Duodenal mucosa (tissue), 2 donors: ENCODE measurements at regions not wholly inside any gene's neighbourhood (a gene's known extent, or its start where the extent isn't known, plus 50 kb on each side); places are given as distances from the start of the nearest gene placed in this dataset.

ENCODE experiments used
- H3K27ac ChIP-seq: one replicate; pipeline ENCODE4 v1.7.0; 2013; ENCODE audit warnings: low read depth, low read length
- H3K27me3 ChIP-seq, 2 donors: one replicate each; pipeline ENCODE4 v1.7.0; 2013; ENCODE audit warnings: low read length in 2 of 2, control low read depth in 1 of 2; ENCODE audit not compliant: insufficient read depth in 2 of 2, control insufficient read depth in 1 of 2
- H3K36me3 ChIP-seq, 2 donors: one replicate each; pipeline ENCODE4 v1.7.0; 2013; ENCODE audit warnings: low read length in 2 of 2, control low read depth in 1 of 2; ENCODE audit not compliant: insufficient read depth in 2 of 2, control insufficient read depth in 1 of 2
- H3K4me1 ChIP-seq, 2 donors: one replicate each; pipeline ENCODE4 v1.7.0; 2013; ENCODE audit warnings: low read length in 2 of 2, control low read depth in 1 of 2; ENCODE audit not compliant: insufficient read depth in 2 of 2, control insufficient read depth in 1 of 2
- H3K4me3 ChIP-seq, 2 donors: one replicate each; pipeline ENCODE4 v1.7.0; 2013; ENCODE audit warnings: low read length in 2 of 2, low read depth in 1 of 2
- H3K9ac ChIP-seq, 2 donors: one replicate each; pipeline ENCODE4 v1.7.0; 2013; ENCODE audit warnings: low read length in 2 of 2, low read depth in 1 of 2
- H3K9me3 ChIP-seq, 2 donors: one replicate each; pipeline ENCODE4 v1.7.0; 2013; ENCODE audit warnings: low read length in 2 of 2, control low read depth in 1 of 2; ENCODE audit not compliant: control insufficient read depth in 1 of 2

DNA sequence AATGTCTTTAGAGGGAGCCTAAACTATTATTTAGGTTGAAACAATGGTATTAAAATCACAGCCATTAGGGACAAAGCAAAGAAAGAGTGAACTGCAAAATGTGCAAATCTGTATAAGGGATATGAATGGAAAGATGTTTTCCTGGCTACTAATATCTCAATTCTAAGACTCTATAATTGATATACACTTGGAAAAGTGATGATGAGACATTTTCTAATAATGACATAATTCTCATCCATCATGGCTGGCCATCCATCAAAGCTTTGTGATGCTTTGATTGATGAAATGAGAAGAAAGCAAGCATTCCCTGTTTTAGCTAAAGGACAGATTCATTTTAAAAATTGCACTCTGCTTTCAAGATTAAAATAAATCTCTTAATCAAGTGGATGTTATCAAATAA lies 965.5 kb upstream of the IGFBP7 start:
- Histone ChIP-seq H3K4me1 (no peaks in the 10 kb centered on the region), H3K27ac (no peak overlapping the region), H3K27me3 (no peaks in the 10 kb centered on the region)

DNA sequence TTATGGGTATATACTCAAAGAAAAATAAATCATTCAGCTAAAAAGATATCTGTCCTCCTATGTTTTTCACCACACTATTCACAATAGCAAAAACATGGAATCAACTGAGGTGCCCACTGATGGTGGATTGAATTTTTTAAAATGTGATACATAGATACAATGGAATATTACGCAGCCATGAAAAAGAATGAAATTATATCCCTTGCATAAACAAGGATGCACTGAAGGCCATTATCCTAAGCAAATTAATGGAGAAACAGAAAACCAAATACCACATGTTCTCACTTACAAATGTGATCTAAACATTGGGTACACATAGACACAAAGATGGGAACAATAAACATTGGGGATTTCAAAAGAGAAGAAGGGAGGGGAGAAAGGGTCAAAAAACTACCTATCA lies 964.2 kb upstream of the IGFBP7 start:
- H3K27me3 ChIP-seq = no peaks in the 10 kb centered on the region
- H3K36me3 ChIP-seq = no peaks in the 10 kb centered on the region
- H3K27ac ChIP-seq = no peak overlapping the region
- H3K9ac ChIP-seq = no peak overlapping the region
- H3K4me3 ChIP-seq = no peak overlapping the region
- peaks cover 0 to 3% of the 10 kb centered on the region in 2 donors for H3K9me3 ChIP-seq
- H3K4me1 ChIP-seq = no peaks in the 10 kb centered on the region

More for the DNA sequence above, 965.5 kb upstream of the IGFBP7 start:
- Histone ChIP-seq H3K9me3 (peaks cover 0 to 3% of the 10 kb centered on the region in 2 donors), H3K9ac (no peak overlapping the region), H3K36me3 (no peaks in the 10 kb centered on the region), H3K4me3 (no peak overlapping the region)

DNA sequence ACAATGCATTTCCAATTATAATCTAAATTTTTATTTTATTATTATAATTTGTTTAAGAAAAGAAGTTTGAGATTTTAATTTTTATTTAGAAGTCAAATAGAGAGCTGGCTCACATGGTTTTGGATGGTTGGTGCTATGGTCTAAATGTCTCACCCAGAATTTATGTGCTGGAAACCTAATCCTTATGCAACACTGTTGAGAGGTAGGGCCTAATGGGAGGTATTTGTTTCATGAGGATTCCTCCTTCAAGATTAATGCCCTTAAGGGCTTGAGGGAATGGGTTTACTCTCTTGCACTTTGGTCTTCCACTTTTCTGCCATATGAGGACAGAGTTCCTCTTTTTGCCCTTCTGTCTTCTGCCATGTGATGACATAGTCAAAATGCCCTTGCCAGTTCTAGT lies 960.5 kb upstream of the IGFBP7 start:
- no peaks in the 10 kb centered on the region for H3K4me1 ChIP-seq
- H3K9me3 ChIP-seq = peaks cover 0 to 3% of the 10 kb centered on the region in 2 donors
- H3K36me3 ChIP-seq = no peaks in the 10 kb centered on the region
- H3K4me3 ChIP-seq = no peak overlapping the region
- H3K27me3 ChIP-seq = no peaks in the 10 kb centered on the region
- no peak overlapping the region for H3K9ac ChIP-seq
- H3K27ac ChIP-seq = no peak overlapping the region

DNA sequence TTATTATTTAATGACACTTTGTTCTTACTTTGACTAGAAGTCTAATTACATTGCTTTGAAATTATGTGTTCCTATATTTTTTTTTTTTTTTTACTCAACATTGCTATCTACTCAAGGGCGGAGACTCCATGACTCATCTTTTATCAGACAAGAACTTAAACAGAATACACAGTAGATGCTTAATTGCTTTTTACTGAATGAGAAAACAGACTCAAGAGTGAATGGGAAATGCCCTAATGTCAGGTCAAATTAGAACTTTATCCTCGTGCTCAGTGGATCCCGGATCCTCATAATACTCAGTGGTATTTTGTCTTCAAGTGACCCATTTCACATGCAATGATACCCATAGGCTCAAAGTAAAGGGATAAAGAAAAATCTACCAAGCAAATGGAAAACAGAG lies 954.5 kb upstream of the IGFBP7 start:
- H3K36me3 ChIP-seq = no peaks in the 10 kb centered on the region

DNA sequence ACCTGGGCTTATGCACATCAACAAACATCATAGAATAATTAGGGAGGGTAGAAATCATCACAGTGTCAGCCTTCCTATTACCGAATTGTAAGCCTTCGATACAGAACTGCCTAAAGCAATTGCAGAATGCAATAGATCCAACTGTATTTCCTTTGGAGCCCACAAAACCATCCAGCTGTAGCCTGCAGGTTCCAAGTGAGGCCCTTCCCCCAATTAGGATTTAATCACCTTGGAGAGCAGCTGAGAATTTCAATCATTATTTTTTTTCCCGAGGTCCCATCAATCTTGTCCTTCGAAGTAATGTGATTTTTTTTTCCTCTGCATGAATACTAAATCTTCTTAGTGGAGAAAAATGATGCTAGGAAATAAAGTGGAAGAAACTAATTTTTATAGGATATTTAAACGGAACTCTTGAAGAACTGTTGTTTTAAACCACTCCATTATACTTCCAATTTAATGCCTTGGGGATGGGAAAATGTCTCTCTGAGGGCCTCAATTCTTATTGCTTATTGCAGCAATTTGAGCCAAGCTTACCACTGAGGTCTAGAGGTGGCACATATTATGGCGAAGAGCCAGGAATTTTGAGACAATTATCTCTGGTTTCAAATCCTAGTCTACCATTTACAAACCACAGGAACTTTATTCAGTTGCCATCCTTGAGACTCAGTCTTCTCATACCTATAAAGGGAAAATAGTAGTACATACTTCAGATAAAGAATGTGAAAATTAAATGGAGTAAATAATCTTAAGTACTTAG lies 953.4 kb upstream of the IGFBP7 start:
- H3K9me3 ChIP-seq = peaks cover 0 to 7% of the 10 kb centered on the region in 2 donors
- H3K36me3 ChIP-seq = no peaks in the 10 kb centered on the region
- H3K4me3 ChIP-seq = no peak overlapping the region
- no peaks in the 10 kb centered on the region for H3K27me3 ChIP-seq
- no peak overlapping the region for H3K27ac ChIP-seq
- no peaks in the 10 kb centered on the region for H3K4me1 ChIP-seq
- H3K9ac ChIP-seq = no peak overlapping the region

More for the DNA sequence above, 954.5 kb upstream of the IGFBP7 start:
- no peaks in the 10 kb centered on the region for H3K9me3 ChIP-seq
- no peaks in the 10 kb centered on the region for H3K4me1 ChIP-seq
- no peaks in the 10 kb centered on the region for H3K27me3 ChIP-seq
- no peak overlapping the region for H3K4me3 ChIP-seq
- no peak overlapping the region for H3K27ac ChIP-seq
- H3K9ac ChIP-seq = no peak overlapping the region

DNA sequence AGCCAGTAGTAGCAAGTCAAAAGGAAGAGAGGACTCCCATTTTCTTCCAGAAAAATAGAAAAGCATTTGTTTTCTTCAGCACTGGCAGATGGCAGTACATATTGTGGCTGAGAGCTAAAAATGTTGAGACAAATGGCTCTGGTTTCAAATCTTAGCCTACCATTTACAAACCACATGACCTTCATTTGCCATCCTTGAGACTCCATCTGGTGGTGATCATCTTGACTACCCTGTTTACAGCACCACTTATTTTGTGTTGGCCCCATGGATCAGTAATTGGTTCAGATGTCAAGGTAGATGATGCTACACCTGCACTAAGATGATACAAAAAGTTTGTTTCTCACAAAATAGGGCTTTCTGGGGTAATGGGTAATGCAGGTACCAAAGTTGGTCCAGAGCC lies 951.8 kb upstream of the IGFBP7 start:
- Histone ChIP-seq H3K27me3 (no peaks in the 10 kb centered on the region), H3K9ac (no peak overlapping the region), H3K4me3 (no peak overlapping the region), H3K4me1 (no peaks in the 10 kb centered on the region), H3K27ac (no peak overlapping the region), H3K9me3 (peaks cover 0 to 7% of the 10 kb centered on the region in 2 donors), H3K36me3 (no peaks in the 10 kb centered on the region)

DNA sequence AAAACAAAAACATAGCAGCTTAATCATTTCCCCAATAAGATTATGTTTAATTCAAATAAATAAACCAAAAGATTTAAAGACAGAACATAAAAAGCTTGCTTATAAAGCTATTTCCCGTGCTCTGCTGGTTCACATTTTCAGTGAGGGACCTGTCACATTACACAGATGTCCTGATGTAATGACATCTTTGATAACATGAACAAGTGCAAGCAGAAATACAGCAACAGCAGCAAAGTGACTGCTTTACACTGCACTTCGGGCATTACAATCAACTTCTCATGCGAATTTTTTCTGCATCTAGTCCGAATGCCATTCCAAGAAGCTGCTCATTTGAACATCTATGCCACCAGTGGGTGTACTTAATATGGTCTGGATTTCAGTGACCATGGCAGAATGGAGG lies 940.3 kb upstream of the IGFBP7 start:
- Histone ChIP-seq H3K4me1 (no peaks in the 10 kb centered on the region), H3K9me3 (peaks cover 0 to 4% of the 10 kb centered on the region in 2 donors)

DNA sequence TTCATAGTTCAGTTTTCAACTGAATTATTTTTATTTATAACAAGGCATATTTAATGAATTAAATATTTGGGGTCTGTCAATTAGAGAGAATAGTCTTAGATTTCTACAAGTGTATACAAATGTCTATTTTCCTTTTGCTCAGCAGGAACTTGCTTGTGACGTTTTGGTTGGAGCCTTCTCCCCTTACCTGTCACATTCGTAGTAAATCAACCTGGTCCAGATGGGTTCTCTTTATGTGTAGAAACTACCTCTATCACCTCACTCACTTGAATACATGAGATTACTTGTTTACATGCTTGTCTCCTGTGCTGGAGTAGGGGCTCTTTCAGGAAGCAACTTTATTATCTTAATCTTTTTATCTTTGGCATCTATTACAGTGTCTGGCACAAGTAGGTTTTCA lies 938.3 kb upstream of the IGFBP7 start:
- Histone ChIP-seq H3K9me3 (peaks cover 0 to 4% of the 10 kb centered on the region in 2 donors), H3K27me3 (no peaks in the 10 kb centered on the region), H3K36me3 (no peaks in the 10 kb centered on the region), H3K4me3 (no peak overlapping the region), H3K9ac (no peak overlapping the region), H3K27ac (no peak overlapping the region), H3K4me1 (no peaks in the 10 kb centered on the region)

More for the DNA sequence above, 940.3 kb upstream of the IGFBP7 start:
- Histone ChIP-seq H3K27me3 (no peaks in the 10 kb centered on the region), H3K36me3 (no peaks in the 10 kb centered on the region), H3K27ac (no peak overlapping the region), H3K9ac (no peak overlapping the region), H3K4me3 (no peak overlapping the region)

DNA sequence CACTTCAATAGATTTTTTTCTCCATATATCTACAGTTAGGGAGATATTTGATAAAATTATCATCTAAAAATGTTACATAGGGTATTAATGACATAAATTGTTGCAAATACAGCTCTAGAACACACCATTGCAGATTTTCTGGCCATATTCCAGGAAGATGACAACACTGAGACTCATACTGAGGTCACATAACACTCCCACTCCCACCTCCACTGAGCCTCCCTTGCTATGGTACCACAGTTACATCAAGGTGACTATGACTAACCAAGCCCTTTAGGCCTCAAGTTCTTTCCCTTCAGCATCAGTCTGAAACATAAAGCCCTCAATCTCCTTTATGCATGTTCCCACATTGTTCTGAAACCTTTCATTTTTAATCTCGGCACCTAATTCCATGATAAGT lies 932.0 kb upstream of the IGFBP7 start:
- H3K4me3 ChIP-seq = no peak overlapping the region
- H3K9ac ChIP-seq = no peak overlapping the region
- H3K9me3 ChIP-seq = peaks cover 2 to 6% of the 10 kb centered on the region in 2 donors
- no peaks in the 10 kb centered on the region for H3K27me3 ChIP-seq
- no peaks in the 10 kb centered on the region for H3K36me3 ChIP-seq
- no peak overlapping the region for H3K27ac ChIP-seq
- no peaks in the 10 kb centered on the region for H3K4me1 ChIP-seq

DNA sequence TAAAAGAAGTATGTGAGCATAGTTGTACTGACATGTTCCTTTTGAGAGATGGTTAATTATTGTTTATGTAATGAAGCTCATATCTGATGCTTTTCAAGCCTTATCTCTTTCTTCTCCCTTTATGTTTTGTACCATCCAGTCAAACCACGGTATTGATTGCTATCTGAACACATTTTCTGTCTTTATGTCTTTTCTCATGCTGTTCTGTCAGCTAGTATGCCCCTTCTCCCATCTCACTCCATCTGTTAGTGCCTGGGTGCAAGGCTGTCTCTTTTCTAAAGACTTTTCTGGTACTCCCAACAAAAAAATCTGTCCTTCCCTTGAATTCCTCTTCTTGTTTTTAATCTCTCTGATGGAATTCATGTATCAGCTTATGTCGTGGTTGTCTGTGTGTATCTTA lies 883.8 kb upstream of the IGFBP7 start:
- H3K4me1 ChIP-seq = no peaks in the 10 kb centered on the region
- H3K9me3 ChIP-seq = peaks cover 3 to 5% of the 10 kb centered on the region in 2 donors
- H3K4me3 ChIP-seq = no peak overlapping the region
- H3K27me3 ChIP-seq = no peaks in the 10 kb centered on the region
- no peak overlapping the region for H3K9ac ChIP-seq
- no peaks in the 10 kb centered on the region for H3K36me3 ChIP-seq
- H3K27ac ChIP-seq = no peak overlapping the region
